ENCODE measurements at regions not wholly inside any gene's neighbourhood (a gene's known extent, or its start where the extent isn't known, plus 50 kb on each side); places are given as distances from the start of the nearest gene placed in this dataset.
A peak's percentile ranks its signal among the peaks of the same experiment; 100 is the strongest.
"Not testable (repeated sequence)": the region's sequence is repeated elsewhere in the genome, so short reads cannot be mapped to it uniquely, and the experiment has no call there.

- no peak for DNase-seq
These were observed 419.4 kb downstream of the ISL1 start for GRCh38 chr5:51802551-51803184.

- DNase-seq, result no peak
These were observed 423.4 kb downstream of the ISL1 start for GRCh38 chr5:51806677-51807076.

DNA sequence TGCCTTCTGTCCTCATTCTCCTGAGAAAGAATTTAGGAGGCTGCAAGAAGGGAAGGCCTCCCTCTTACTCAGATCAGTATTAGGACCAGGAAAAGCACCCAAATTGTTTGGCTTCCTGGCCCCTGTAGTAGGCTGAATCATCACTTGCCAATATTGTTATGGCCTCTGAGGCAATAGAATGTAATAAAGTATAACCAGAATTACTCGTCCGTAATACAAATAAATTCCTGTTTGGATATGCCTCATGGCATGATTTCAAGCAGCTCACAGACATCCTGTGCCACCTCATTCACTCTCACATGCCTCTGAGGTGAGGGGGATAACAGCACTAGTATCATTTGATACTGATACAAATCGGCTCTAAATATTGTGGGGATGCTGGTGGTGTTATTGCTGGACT is 427.3 kb downstream of the ISL1 start:
- peak; percentile 69 for DNase-seq

DNA sequence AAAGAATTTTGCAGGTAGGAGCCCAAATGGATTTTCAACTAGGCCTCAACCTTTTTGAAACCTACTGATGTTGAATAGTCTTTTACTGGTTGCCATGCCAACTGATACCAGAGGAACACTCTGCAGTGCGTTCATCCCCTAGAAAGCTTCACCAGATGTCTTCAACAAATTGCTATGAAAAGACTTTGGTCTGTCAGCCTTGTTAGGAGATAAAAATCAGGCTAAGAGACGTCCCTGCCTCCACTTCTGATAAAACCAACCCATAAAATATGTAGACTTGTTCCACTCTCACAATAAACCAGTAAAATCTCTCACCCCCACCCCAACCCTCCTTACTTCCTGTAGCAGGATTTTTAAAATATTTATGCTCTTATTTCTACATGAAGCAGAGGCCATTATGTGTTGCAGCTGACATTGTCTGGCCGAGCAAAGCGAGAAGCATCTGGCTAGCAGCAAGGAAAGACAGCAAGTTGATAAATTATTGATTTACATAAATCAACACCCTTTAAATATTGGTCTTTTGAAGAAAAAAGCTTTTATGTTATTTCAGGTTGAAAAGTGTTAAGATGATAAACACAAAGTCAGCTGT is 428.7 kb downstream of the ISL1 start:
- DNase-seq, result peak; percentile 6

DNA sequence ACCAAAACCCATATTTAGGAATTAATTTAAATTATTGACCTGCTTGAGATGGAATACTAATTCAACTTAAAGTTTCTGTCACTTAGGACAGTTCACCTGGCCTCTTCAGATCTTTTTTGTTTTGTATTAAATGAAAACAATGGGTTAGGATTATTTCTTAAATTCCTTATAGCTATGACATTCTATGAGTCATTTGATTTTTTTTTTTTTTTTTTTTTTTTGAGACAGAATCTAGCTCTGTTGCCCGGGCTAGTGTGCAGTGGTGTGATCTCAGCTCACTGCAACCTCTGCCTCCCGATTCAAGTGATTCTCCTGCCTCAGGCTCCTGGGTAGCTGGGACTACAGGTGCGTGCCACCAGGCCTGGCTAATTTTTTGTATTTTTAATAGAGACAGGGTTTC is 431.6 kb downstream of the ISL1 start:
- not testable (repeated sequence) for DNase-seq

DNA sequence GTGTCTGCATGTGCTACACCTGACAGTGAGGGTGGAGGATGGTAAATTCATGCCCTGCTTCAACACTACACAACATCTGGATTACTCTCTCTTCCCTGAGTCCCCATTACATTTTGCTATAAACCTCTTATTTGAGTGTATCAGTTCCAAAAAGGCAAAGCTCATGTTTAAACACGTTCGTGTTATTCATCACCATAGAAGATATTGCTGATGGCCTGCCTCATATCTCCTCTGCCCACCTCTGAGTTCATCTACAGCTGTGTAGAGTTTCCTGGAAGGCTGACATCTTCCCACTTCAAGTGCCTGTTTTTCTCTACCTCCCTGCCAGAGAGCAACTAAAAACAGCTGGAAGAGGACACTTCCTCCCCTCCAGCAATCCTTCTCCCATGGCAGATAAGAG is 433.2 kb downstream of the ISL1 start:
- no peak for DNase-seq

GRCh38 chr5:51821697-51822096 is 438.4 kb downstream of the ISL1 start:
- DNase-seq, result peak; percentile 66

DNA sequence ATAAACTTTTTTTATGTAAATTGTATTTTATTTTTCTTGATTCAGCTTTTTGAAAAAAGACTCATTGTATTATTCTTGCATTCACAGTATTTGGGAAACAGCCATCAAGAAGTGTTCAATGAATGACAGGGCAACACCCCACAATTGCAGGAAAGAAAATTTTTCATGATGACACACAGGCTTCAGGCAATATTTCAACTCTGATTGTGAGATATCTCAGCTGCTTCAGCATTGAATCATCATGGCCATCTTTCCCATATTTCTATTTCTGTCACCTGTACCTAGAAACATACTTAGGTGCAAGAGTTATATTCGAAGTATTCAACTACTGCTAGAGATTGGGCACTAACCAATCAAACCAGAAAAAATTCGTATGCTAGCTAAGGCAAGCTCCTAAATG is 446.0 kb downstream of the ISL1 start:
- no peak for DNase-seq

GRCh38 chr5:51829691-51830090 is 446.4 kb downstream of the ISL1 start:
- no peak for DNase-seq

DNA sequence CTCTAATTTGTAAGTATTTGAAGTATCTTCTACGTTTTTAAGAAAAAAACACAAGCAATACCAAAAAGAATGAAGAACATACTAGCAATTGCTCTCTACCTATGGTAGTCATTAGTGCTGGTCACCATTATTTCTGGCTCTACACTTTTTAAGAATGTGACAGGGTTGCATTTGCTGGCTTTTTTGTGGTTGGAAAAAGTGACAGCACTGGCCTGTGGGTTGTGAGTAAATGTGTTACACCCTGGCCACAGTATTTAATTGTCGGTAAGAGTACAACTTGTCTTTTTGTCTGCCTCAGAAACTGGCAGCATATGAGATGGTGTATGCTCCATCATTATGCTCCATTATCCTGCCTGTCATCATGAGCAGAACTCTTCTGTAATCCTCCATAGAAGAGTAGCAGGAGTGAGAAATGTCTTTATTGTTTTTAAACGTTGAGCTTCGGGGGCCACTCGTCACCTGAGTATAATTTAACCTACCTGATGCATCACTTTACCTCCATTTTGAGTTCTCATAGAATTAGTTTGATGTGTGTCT is 449.8 kb downstream of the ISL1 start:
- no peak for DNase-seq

DNA sequence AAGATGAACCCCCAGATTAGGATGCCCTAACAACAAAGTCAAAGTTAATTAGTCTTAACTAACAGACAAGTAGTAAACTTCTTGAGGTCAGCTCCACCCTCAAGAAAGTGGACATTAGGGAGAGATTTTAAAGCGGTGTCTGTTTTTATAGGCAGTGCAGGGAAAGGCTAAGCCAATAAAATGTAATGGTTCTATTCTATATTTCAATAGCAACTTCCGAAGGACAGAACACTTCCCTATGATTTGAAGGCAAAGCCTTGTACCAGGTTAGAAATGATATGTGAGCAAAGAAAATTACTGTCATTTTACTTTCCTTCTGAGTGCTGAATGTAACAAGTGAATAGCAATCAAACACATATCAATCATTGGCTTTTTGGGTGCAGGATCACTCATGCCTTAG is 455.2 kb downstream of the ISL1 start:
- no peak for DNase-seq

- no peak for DNase-seq
These were observed 460.6 kb downstream of the ISL1 start for GRCh38 chr5:51843893-51844292.

GRCh38 chr5:51846015-51846414 is 462.8 kb downstream of the ISL1 start:
- no peak for DNase-seq

- DNase-seq, result no peak
These were observed 476.4 kb downstream of the ISL1 start for GRCh38 chr5:51859624-51860023.

DNA sequence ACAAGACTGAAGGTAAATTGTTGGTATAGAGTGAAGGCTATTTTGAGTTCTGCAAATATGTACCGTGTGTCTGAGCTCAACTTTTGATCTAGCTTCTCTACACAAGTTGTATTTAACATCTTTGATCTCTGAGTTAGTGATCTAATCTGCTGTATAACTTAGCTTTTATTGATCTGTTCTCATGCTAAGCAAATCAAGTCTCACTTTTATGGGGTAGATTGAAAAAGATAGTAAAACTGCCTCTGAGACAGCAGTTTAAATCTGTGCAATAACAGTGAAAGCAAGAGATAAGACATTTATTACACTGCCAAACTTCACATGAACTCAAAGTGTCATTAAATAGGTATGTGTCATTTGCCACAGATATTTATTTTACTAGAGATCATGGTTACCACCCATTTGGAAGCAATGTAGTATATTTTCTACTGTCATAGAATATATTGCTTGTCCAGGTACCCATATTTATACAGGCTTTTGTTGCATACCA is 477.3 kb downstream of the ISL1 start:
- DNase-seq, result no peak

DNA sequence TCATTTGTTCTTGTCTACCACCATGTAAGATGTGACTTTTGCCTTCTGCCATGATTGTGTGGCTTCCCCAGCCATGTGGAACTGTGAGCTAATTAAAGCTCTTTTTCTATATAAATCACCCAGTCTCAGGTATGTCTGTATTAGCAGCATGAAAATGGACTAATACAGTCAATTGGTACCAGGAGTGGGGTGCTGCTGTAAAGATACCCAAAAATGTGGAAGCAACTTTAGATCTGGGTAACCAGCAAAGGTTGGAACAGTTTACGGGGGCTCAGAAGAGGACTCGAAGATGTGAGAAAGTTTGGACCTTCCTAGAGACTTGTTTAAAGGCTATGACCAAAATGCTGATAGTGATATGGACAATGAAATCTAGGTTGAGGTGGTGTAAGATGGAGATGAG is 488.9 kb downstream of the ISL1 start:
- DNase-seq, result no peak

DNA sequence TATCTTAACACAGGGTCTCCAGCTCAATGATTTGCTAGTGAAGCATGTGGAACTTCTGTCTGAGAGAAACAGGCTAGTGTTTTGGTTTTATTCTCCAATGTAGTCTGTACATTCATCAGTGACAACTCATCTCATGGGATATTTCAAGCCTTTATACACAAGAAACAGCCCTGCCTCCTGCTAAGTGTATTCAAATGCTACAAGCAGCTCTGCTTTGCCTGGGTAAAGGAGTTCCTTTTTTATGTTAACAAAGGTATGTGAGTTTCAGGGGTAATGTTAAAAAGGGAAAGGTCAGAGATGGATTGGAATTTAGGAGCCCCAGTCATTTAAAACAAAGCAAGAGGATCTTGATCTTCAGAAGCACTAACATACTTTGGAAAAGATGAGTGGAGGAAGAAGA is 498.7 kb downstream of the ISL1 start:
- DNase-seq, result no peak

DNA sequence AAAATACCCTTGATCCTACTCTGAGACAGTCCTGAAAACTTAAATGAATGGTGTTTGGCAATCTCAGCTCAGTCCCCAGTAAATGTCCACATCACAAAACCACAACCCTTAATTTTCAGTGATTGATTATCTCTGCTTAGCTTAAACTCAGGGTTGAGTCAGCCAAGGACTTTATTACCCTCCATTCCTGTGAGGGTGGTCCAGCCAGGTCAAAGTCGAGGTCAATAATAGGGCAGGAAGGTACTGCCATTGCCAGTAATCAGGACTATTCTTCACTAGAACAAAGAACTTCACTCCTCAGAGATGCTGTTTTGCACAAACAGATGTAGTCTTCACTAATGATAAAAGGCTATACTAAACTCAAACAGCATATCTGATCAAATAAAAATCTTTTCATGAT is 499.4 kb downstream of the ISL1 start:
- no peak for DNase-seq

GRCh38 chr5:51889703-51890102 is 506.5 kb downstream of the ISL1 start:
- no peak for DNase-seq

DNA sequence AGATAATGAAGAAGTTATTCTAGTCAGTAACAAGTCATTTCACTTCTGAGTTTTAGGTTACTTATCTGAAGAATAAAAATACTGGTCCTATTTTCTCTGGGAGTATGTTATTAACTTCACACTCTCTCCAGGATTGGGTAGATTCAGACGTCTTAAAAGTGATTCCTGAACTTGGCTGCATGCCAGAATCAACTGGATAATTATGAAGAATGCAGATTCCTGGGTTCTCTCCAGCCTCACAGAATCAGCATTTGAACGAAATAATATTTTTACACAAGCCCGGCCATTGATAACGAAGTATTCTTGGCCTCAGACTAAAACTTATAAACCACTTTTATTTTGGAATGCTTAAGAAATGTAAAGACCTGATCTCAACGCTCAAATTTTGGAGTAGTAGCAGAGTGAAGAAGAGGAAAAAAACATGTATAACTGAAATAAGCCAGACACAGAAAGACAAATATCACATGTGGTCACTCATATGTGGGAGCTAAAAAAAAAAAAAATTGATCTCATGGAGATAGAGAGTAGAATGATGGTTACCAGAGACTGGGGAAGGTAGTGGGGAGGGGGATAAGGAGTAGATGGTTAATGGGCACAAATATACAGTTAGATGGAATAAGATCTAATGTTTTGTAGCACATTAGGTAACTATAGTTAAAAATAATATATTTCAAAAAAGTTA is 507.3 kb downstream of the ISL1 start:
- no peak for DNase-seq

DNA sequence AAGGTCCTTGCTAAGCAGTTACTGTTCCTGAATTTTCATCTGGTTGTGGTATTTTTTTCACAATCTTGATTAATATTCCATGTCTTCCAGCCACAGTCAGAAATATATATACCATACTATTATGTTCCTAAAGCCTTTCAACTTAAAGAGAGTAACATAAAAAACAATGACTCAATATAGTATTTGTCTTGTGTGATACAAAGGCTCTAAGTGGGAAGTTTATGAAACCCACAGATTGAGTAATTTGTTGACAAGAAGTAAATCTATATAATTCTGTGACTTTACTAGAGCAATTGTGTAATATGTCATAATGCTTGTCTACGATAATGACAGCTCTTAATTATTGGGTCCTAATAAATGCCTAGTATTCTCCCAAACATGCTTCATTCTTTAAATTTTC is 509.4 kb downstream of the ISL1 start:
- DNase-seq, result no peak

- DNase-seq, result no peak
These were observed 512.6 kb downstream of the ISL1 start for GRCh38 chr5:51895834-51896233.

GRCh38 chr5:51902512-51902911 is 519.3 kb downstream of the ISL1 start:
- DNase-seq, result peak; percentile 8

DNA sequence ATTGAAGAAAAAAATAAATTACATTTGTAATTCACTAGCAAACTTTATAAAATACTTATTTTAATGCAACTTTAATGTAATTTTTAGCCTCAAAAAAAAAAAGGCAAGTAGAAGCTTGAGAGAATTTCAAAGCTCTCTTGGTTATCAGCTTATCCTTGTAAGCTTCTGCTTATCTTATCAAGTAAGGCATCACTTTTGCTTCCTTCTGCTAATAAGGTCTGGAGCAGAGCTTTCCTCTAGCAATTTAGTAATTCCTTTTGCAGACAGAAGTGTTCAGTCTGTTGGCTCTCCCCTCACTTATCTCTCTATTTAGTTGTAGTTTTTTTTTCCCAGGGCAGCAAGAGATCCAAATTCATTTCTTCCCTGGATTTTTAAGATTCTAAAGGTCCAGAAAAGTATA is 525.0 kb downstream of the ISL1 start:
- no peak for DNase-seq
